Parathyroid adenoma (tissue), 2 donors: ENCODE measurements at regions not wholly inside any gene's neighbourhood (a gene's known extent, or its start where the extent isn't known, plus 50 kb on each side); places are given as distances from the start of the nearest gene placed in this dataset.

Experiments used
- H2AFZ ChIP-seq: fragments of 300-600 bp; sonication (generic); one replicate; pipeline ENCODE4 v1.7.0; 2017; ENCODE audit warnings: antibody characterized with exemption, mild to moderate bottlenecking
- H3K27ac ChIP-seq: fragments of 300-600 bp; sonication (generic); one replicate; pipeline ENCODE4 v1.7.0; 2017
- H3K27me3 ChIP-seq: fragments of 300-600 bp; sonication (generic); one replicate; pipeline ENCODE4 v1.7.0; 2017; ENCODE audit warnings: low read length; ENCODE audit not compliant: control insufficient read depth, insufficient read depth
- H3K36me3 ChIP-seq: fragments of 300-600 bp; sonication (generic); one replicate; pipeline ENCODE4 v1.7.0; 2017; ENCODE audit warnings: low read length; ENCODE audit not compliant: control insufficient read depth, insufficient read depth
- H3K4me1 ChIP-seq: fragments of 300-600 bp; sonication (generic); one replicate; pipeline ENCODE4 v1.7.0; 2017; ENCODE audit warnings: control low read depth
- H3K4me2 ChIP-seq: fragments of 300-600 bp; sonication (generic); one replicate; pipeline ENCODE4 v1.7.0; 2017; ENCODE audit warnings: low read length
- H3K4me3 ChIP-seq: fragments of 300-600 bp; sonication (generic); one replicate; pipeline ENCODE4 v1.7.0; 2017; ENCODE audit warnings: low read depth, low read length
- H3K79me2 ChIP-seq: fragments of 300-600 bp; sonication (generic); one replicate; pipeline ENCODE4 v1.7.0; 2017; ENCODE audit warnings: control low read depth
- H3K9ac ChIP-seq: fragments of 300-600 bp; sonication (generic); one replicate; pipeline ENCODE4 v1.7.0; 2017; ENCODE audit warnings: mild to moderate bottlenecking
- H3K9me3 ChIP-seq: fragments of 300-600 bp; sonication (generic); one replicate; pipeline ENCODE4 v1.7.0; 2017; ENCODE audit warnings: low read length; ENCODE audit not compliant: control insufficient read depth
- TF ChIP-seq, protein P1 (sequence below): fragments of 300-600 bp; sonication (generic); IDR thresholded peaks from one replicate; pipeline ENCODE4 v1.7.0; 2017; ENCODE audit warnings: antibody characterized with exemption, mild to moderate bottlenecking
- donor health status: primary hyperparathyroidism.

DNA sequence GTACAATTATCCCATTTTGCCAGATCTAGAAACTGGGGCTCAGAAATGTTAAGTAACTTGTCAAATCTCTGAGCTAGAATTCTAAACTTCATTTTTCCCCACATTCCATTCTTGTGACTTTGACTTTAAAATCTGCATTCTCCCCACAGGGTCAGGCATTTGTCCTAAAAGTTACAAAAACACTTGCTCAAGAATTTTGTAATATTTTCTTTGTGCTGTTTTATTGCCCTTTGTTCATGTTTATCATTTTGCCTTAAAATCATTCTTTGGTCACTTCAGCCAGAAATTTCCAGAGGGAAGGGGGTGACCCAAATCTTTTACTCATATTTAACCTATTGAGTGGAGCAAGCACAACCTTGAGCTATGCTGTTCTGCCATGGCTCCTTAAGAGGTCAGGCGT, 120.1 kb upstream of the CCL21 start:
- Histone ChIP-seq H3K4me2 (no peak overlapping the region), H3K4me1 (no peaks in the 10 kb centered on the region), H3K9me3 (no peaks in the 10 kb centered on the region), H3K27ac (no peak overlapping the region), H3K79me2 (no peaks in the 10 kb centered on the region), H3K4me3 (no peak overlapping the region), H3K36me3 (no peaks in the 10 kb centered on the region), H3K27me3 (no peaks in the 10 kb centered on the region), H2AFZ (no peak overlapping the region), H3K9ac (no peak overlapping the region)
- TF ChIP-seq, protein P1, sequence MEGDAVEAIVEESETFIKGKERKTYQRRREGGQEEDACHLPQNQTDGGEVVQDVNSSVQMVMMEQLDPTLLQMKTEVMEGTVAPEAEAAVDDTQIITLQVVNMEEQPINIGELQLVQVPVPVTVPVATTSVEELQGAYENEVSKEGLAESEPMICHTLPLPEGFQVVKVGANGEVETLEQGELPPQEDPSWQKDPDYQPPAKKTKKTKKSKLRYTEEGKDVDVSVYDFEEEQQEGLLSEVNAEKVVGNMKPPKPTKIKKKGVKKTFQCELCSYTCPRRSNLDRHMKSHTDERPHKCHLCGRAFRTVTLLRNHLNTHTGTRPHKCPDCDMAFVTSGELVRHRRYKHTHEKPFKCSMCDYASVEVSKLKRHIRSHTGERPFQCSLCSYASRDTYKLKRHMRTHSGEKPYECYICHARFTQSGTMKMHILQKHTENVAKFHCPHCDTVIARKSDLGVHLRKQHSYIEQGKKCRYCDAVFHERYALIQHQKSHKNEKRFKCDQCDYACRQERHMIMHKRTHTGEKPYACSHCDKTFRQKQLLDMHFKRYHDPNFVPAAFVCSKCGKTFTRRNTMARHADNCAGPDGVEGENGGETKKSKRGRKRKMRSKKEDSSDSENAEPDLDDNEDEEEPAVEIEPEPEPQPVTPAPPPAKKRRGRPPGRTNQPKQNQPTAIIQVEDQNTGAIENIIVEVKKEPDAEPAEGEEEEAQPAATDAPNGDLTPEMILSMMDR: no peak

DNA sequence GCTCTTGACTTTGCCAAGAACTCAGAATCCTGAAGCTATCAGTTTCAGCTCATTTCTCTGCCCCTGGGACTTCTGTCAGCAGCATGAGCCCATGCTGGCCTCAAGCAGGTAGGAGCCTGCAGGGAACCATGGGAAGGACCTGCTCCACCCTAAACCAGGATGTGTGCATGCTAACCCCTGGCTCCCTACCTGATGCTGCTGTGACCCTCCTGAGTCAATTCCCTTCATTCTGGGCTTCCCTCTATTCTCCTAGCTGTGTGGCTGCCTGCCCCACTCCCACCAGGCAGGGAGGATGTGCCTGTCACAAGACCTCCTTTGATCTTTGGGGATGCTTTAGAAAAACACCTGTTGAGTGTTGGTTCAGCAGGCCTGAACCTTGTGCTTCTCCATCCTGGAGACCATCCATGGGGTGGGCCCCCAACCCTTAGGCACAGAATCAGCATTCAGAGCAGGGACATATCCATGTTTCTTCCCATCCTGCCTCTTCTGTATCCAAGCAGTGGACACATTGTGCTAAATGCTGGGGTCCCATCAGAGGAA, 117.1 kb upstream of the CCL21 start:
- Histone ChIP-seq H3K9me3 (no peaks in the 10 kb centered on the region), H3K27me3 (no peaks in the 10 kb centered on the region), H3K36me3 (no peaks in the 10 kb centered on the region), H3K79me2 (no peaks in the 10 kb centered on the region), H3K4me1 (no peaks in the 10 kb centered on the region), H2AFZ (no peak overlapping the region), H3K27ac (no peak overlapping the region), H3K9ac (no peak overlapping the region), H3K4me2 (no peak overlapping the region), H3K4me3 (no peak overlapping the region)
- TF ChIP-seq, protein P1: no peak

DNA sequence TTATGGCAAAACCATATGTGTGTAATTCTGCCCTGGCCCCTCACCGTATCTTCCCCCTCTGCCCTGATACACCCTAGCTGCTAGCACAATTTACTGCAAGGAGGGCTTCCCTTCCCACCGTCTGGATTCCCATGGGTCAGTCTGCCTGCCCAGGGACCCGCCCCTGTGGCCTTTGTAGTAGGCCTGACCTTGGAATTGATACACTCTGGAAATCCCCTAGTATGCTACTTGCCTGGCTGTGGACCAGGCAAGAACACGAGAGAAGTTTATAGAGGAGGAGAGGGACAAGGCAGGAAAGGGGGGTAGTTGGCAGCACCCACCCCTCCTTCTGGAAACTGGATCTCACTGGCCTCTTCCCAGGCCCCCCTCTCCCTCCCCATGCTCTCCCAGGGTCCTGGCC, 115.8 kb upstream of the CCL21 start:
- no peak overlapping the region for H3K9ac ChIP-seq
- no peak overlapping the region for H3K27ac ChIP-seq
- no peaks in the 10 kb centered on the region for H3K4me1 ChIP-seq
- TF ChIP-seq, protein P1: no peak
- H3K4me2 ChIP-seq: no peak overlapping the region
- H3K27me3 ChIP-seq: no peaks in the 10 kb centered on the region
- H2AFZ ChIP-seq: no peak overlapping the region
- no peaks in the 10 kb centered on the region for H3K79me2 ChIP-seq
- no peak overlapping the region for H3K4me3 ChIP-seq
- no peaks in the 10 kb centered on the region for H3K36me3 ChIP-seq
- no peaks in the 10 kb centered on the region for H3K9me3 ChIP-seq

DNA sequence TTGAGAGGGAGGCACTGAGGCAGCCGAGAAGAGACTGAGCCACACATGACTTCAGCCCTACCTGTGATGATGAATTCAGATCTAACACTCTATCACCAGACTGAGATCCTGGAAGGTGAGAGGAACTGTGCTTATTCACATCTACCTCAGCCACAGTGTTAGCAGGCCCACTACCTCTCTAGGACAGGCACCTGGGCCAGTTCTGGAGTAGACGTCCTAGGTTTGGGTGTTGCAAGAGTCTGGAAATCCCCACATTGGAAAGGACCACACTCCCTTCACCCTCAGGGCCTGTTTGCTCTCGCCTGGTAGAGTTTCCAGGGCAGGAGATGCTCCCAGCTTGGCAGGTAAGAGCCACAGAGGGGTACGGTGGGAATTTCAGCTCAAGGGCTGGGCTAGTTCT, 113.8 kb upstream of the CCL21 start:
- no peaks in the 10 kb centered on the region for H3K79me2 ChIP-seq
- H3K9ac ChIP-seq: no peak overlapping the region
- TF ChIP-seq, protein P1: no peak
- H3K27ac ChIP-seq: no peak overlapping the region
- H3K9me3 ChIP-seq: no peaks in the 10 kb centered on the region
- no peaks in the 10 kb centered on the region for H3K27me3 ChIP-seq
- no peak overlapping the region for H3K4me2 ChIP-seq
- no peaks in the 10 kb centered on the region for H3K4me1 ChIP-seq
- H3K4me3 ChIP-seq: no peak overlapping the region
- H2AFZ ChIP-seq: no peak overlapping the region
- no peaks in the 10 kb centered on the region for H3K36me3 ChIP-seq

DNA sequence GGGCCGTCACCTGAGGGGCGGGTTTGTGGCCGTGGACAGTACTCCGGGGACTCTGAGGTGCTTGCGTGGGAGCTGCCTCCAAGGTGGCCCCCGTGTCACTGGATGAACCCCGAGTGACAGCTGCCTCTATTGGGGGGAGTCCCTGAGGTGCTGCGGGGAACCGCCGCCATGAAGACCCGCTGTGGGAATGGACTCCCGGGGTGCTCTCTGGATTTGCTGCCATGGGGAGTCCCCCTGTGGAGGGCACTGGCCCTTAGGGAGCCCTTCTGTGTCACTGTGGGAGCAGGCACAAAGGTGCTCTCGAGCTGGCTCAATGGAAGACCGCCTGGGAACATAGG, 100.2 kb upstream of the CCL21 start:
- no peak overlapping the region for H3K4me3 ChIP-seq
- H3K79me2 ChIP-seq: no peaks in the 10 kb centered on the region
- H2AFZ ChIP-seq: no peak overlapping the region
- H3K36me3 ChIP-seq: no peaks in the 10 kb centered on the region
- H3K4me1 ChIP-seq: no peaks in the 10 kb centered on the region
- no peaks in the 10 kb centered on the region for H3K27me3 ChIP-seq
- no peak overlapping the region for H3K4me2 ChIP-seq
- H3K27ac ChIP-seq: no peak overlapping the region
- no peak overlapping the region for H3K9ac ChIP-seq
- H3K9me3 ChIP-seq: peaks cover 5% of the 10 kb centered on the region
- TF ChIP-seq, protein P1: no peak
